ENCODE measurements at regions not wholly inside any gene's neighbourhood (a gene's known extent, or its start where the extent isn't known, plus 50 kb on each side); places are given as distances from the start of the nearest gene placed in this dataset.
A peak's percentile ranks its signal among the peaks of the same experiment; 100 is the strongest.
"Not testable (repeated sequence)": the region's sequence is repeated elsewhere in the genome, so short reads cannot be mapped to it uniquely, and the experiment has no call there.

DNA sequence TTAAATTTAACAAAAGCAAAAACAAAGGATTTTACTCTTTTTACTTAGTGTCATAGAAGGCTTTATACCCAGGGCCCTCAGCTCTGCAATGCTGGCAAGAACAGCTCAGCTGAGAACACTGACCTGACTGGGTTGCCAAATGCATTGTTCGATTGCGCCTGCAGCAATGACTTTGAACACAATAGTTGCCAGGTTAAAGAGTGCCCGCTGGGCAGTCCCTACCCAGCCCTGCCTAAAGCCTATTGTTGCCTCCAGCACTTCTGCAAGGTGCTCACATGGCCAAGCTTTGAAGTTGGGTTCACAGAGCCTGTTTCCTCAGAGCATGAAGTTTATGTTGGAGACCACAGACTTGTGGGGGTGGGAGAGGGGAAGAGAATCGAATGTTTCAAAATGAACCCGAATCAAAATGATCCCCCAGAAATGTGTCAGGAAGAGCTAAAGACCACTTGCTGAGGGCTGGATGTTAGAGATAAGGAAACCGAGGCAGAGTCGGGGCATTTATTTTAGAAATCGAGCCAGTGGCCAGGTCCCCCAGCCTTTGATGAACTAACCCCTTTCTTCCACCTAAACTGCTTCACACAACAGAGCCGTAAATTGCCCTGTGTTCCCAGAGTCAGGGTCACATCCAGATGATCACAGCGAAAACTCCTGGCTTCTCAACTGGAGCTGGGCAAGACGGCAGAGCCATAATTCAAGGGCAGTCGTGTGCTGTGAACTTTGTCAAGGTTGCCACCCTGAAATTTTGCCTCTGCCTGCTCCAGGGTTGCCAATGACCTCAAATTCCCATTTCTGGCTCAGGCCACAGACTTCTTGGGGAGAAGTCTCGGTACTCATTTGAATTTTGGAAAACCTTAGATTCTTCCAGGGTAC is 55.0 kb downstream of the FOXA2 start:
- DNase-seq, result no peak

- no peak for DNase-seq
Observed at GRCh38 chr20:22526512-22527012, 57.8 kb downstream of the FOXA2 start.

- no peak for DNase-seq
Observed at GRCh38 chr20:22525821-22526220, 58.6 kb downstream of the FOXA2 start.

GRCh38 chr20:22525069-22525820 is 59.1 kb downstream of the FOXA2 start:
- DNase-seq, result no peak

- no peak for DNase-seq
Observed at GRCh38 chr20:22524393-22525015, 59.9 kb downstream of the FOXA2 start.

GRCh38 chr20:22523499-22524392 is 60.6 kb downstream of the FOXA2 start:
- DNase-seq, result no peak

- DNase-seq, result no peak
Observed at GRCh38 chr20:22523128-22523498, 61.3 kb downstream of the FOXA2 start.

DNA sequence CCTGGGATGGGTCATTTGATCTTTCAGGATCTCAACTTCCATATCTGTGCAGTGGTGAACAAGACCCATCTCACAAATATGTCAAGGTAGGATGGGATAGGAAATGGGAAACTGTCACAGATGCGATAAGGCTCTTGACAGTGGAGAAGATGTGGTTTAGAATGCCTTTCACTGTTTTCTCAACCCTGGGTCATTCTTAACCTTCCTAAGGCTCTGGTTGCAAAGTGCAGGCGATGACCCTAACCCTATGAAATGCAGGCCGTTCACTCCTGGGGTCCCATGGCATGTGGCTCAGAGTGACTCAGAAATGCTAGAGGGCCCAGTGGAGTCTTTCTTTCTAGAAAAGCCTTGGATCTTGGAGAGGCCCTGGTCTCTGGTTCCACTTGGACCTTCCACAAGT is 61.7 kb downstream of the FOXA2 start:
- no peak for DNase-seq

- not testable (repeated sequence) for DNase-seq
Observed at GRCh38 chr20:22521940-22522339, 62.4 kb downstream of the FOXA2 start.

GRCh38 chr20:22520381-22520780 is 64.0 kb downstream of the FOXA2 start:
- no peak for DNase-seq

- DNase-seq, result no peak
Observed at GRCh38 chr20:22515264-22515663, 69.1 kb downstream of the FOXA2 start.

DNA sequence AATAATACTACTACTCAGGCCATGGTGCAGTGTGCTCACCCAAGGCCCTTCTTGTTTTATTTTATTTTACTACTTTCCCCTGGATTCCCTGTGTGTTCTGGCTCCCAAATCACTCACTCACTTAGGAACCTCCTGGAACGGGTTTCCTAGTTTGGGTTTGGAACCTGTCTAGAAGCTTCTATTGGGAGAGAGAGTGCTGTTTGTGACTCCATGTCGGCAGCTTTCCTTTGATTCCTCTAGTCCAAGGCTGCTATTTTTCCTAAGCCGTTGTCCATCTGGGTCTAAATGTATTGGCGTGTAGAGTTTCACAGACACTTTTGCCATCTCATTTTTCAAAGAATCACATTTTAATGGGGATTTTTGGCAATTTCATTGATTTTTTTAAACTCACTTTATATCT is 70.8 kb downstream of the FOXA2 start:
- DNase-seq, result no peak

DNA sequence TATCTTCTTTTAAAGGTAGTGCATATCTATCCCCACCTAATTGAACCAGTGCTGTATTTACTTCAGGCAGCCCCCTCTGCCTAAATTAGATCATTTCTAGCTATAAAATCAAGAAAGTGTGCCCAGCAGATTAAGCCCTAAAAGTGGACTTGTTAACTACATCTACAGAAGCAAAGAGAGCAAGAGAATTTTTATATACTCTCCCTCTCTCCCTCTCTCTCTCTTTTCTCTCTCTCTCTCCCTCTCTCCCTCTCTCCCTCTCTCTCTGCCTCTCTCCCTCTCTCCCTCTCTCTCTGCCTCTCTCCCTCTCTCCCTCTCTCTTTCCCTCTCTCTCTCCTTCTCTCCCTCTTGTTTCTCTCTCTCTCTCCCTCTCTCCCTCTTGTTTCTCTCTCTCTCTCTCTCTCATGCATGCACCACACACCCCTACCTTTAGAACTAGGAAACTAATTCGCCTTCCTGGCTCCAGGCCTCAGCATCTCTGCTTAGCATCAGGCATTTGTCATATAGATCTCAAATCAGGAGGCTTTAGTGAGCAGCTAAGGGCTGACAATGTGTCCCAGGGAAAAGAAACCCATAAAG is 71.4 kb downstream of the FOXA2 start:
- DNase-seq, result no peak

DNA sequence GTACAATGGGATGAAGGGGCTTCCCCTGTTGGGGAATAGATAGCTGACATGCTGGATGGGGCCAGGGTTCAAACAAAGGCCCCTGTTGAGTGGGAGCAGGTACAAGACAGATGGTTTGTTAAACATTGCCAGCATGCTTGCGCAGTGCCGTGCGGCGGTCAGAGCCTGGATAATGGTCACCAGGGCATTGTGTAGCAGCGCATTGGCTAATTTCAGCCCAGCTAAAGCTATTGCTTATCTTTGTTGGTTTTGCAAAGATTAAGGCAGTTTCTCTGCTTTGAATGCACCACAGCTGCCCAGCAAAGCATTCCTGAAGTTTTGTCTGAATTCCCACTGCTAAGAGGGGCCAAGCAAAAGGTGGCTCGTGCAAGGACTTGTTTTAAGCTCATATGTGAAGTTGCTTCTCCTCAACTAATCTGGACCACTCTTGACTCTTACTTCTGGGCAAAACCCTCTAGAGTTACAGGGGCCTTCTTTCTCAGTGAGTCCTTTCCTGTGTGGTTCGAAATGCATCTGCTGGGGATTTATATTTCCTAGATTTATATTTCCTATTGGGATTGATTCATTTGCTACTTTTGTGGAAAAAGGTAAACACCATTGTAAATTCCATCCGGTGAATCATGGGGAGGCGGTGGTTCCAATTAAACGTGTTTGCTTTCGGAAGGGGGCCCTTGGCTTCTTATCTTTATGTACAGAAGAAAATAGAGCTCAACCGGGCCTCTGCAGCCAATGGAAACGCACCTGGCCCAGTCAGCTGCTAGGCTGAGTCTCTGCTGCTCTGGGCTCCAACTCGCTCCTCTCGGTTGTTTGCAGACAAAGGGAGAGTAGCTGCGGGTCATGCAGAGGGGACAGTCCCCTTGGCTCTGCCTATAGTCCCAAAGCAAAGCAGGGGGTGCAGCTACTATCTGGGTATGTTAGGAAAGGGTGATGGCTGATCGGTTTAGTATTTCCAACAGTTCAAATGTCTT is 72.1 kb downstream of the FOXA2 start:
- peak; percentile 62 for DNase-seq

DNA sequence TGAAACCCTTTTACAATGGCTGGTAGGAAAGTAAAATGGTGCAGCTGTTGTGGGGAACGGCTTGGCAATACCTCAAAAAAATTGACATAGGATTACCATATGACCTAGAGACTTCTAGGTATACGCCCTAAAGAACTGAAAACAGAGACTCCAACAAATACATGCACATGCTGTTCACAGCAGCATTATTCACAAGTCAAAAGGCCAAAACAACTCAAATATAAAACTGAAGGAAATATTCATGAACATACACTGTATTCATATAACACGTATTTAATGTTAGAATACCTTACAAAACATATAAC is 74.6 kb downstream of the FOXA2 start:
- no peak for DNase-seq

GRCh38 chr20:22509090-22509842 is 75.1 kb downstream of the FOXA2 start:
- no peak for DNase-seq

DNA sequence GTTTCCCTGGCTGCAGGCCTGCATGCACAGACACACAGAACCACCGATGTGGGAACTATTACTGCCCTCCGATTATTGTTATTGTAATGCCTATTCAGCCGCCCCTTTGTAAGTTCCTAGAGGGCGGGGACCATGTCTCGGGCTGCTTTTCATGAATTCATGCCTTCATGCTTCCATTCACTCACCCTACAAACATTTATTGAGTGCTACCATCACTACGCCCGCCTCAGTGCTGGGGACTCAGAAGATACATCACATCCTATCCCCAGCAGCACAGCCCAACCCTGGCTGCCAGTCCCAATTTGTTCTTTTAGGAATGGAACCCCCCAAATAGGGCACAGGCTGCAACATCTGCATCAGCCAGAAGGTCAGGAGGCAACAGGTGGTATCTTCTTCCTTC is 75.9 kb downstream of the FOXA2 start:
- no peak for DNase-seq

DNA sequence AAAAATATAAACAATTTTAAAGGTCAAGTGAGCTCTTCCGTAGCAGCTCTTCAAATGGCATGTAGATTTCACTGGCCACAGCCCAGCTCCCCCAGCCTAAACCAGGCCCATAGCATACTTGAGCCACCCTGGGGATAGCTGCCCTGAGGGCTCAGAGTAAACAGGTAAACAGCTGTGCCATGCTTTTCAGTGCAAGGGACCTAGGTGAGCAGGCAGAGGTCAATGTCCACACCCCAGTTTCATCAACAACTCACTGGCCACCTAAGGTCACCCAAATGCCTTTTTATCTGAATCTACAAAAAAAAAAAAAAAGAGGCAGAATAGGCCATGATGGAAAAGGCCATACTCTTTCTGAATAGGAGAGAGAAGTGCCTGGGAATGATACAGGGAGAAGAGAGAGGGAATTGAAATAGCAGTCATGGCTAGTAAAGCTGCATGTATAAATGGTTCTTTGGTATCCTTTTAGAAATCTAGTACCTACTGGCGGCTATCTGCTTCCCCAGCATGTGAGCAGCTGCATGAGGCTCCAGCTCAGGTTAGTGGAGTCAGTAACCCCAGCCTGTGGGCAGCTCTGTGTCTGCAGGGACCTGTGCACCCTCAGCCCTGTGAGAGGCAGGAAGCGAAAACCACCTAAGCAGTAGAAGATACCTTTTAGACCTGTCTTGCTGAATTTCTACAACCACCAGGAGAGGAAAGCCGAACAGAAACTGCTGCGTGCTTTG is 77.0 kb downstream of the FOXA2 start:
- DNase-seq, result no peak

GRCh38 chr20:22506827-22507226 is 77.5 kb downstream of the FOXA2 start:
- DNase-seq, result no peak

Data from NCI-H526 treated with DMSO at 0.1 percent for 48 hours (cell line).